GM21723 (cell line): ENCODE measurements at regions not wholly inside any gene's neighbourhood (a gene's known extent, or its start where the extent isn't known, plus 50 kb on each side); places are given as distances from the start of the nearest gene placed in this dataset.

Experiments
- ATAC-seq: cut with Tn5 transposase; IDR thresholded peaks from one replicate; pipeline ENCODE4 v1.9.1; 2021; ENCODE audit warnings: mild to moderate bottlenecking, moderate library complexity; ENCODE audit not compliant: unreplicated experiment

DNA sequence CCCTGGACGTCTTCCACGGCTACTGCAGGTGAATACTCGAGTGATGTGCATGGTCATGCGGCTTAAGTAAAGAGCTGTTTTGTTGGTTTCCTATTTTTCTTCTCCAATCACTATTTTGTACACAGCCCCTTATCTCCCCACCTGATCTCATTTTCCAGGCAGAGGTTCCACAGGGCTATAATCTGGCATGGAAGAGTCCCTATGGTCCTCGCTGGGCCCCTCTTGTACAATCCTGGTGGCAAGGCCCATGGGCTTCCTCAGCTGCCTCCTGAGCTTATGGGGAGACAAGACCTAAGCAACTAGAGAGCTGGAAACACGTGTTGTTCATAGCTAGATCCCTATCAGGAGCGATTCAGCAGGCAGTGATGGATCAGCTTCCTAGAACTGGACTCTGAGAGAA, 181.3 kb upstream of the ADO start:
- ATAC-seq = no peak

DNA sequence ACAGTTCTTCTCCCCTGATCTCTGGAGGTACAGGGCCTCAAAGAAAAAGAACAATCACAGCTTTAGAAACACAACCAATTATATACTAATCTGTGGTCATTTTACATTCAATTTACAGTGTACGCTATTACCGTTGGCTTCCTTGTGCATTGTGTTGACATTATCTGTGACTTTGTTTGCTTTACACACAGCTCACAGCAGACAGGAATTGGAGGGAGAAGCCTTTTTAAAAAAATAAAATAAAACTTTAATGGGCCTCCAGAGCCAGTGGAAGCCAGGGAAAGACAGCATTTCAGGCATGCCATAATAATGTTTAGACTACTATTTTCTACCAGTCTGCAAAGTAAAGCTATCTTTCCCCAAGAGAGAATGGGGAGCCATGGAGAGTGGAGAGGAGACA, 179.0 kb upstream of the ADO start:
- ATAC-seq = no peak

DNA sequence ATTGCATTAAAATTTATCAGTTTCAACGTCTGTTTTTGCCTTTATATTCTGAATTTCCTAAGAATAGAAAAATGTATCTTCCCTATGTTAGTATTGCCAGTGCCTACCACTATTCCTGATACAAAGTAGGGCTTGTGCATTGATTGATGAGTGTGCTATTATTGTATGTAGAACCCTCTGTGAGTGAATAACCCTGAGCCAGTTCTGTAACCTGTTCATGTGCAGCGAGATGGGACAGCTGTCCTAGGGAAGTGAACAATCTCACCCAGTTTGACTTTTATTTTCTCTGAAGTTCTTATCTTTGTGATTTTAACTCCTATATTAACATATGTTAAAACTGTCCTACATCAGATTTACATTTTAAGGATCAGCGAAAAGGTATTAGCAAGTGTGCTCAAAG, 178.4 kb upstream of the ADO start:
- ATAC-seq = no peak

DNA sequence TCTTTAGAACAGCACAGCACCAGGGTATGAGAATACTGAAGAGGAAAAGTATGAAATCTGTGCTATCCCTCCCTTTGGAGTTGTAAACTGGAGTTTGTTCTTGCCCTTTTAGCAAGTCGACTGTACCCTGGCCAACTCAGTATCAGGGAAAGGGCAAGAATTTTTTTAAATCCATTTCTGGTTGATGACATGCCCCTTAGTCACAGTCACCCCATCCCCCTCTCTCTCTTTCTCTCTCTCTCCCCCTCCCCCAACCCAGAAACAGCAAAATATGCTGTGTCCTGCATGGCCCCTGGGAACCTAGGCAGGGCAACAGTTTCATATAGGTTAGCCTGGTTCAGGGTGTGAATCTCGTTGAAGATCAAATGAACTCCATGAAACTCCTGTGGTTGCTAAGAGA, 177.7 kb upstream of the ADO start:
- no peak for ATAC-seq

DNA sequence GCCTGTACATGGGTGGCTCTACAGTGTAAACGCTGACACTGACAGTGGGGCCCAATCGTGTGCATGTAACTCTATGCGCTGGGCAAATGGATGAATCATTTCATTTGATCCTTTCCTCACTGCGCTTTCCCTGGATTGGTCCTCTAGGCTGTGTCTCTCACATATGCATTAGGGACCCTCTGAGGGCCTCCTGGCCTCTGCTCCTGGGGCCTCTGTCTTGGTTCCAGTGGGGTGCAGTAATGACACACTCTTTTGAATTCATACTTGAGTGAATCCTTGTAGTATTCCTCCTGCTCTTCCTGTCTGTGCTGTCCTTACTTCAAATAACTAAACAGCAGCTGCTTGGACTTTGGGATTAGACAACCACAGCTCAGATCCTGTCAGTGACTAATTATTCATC, 176.5 kb upstream of the ADO start:
- ATAC-seq = no peak

GRCh38 chr10:62631241-62631640, 173.3 kb upstream of the ADO start:
- no peak for ATAC-seq

DNA sequence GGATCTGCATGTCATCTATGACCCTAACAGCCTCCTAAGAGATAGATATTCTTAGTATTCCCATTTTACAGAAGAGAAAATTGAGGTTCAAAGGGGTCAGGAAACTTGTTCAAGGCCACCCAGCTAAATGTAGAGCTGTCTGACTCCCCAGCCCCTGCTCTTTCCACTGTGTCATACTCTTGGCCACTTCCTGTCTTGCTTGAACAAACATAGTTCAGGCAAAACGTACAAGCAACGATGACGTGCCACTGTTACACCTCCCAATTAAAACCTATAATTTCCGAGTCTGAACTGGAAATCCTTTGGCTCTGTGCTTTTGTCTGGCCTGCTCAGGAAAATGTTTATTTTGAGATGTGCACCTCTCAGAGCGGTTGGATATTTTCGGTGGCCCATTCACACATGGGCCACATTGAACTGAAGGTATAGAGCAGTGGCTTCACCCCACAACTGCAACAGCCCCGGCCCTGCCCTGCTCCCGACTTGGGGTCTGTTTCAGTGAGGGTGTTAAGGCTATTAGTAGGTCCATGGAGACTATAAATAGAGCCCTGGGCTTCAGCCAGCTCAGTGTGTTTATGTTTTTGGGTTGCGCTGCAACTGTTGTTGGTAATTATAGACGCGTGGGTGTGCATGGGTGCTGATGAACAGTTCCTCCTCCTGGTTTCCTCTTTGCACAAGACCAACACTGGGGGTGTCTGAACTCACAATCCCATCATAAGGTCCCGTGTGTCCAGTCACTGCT, 172.3 kb upstream of the ADO start:
- peak; percentile 86 for ATAC-seq

- ATAC-seq = no peak
Measured at GRCh38 chr10:62633976-62634375, 170.5 kb upstream of the ADO start.

- ATAC-seq = no peak
Measured at GRCh38 chr10:62634576-62634975, 169.9 kb upstream of the ADO start.

- ATAC-seq = no peak
Measured at GRCh38 chr10:62635127-62635526, 169.4 kb upstream of the ADO start.

DNA sequence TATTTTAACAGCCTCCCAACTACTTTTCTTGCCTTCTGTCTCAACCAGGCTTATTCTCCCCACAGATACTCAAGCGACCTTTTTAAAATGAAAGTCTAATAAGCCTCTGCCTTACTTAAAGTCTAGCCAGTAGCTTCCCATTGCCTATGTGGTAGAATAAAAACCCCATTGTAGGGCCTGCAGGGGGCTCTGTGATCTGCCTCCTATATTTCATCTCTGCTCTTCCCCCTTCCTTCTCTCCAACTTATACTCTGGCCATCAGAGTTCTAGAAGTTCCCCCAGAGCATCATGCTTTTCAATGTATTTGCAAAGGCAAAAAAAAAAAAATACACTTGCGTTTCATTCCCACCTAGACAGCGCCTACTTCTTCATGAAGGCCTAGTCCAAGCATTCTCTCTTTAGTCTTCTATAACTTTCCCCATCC, 167.7 kb upstream of the ADO start:
- ATAC-seq = no peak

DNA sequence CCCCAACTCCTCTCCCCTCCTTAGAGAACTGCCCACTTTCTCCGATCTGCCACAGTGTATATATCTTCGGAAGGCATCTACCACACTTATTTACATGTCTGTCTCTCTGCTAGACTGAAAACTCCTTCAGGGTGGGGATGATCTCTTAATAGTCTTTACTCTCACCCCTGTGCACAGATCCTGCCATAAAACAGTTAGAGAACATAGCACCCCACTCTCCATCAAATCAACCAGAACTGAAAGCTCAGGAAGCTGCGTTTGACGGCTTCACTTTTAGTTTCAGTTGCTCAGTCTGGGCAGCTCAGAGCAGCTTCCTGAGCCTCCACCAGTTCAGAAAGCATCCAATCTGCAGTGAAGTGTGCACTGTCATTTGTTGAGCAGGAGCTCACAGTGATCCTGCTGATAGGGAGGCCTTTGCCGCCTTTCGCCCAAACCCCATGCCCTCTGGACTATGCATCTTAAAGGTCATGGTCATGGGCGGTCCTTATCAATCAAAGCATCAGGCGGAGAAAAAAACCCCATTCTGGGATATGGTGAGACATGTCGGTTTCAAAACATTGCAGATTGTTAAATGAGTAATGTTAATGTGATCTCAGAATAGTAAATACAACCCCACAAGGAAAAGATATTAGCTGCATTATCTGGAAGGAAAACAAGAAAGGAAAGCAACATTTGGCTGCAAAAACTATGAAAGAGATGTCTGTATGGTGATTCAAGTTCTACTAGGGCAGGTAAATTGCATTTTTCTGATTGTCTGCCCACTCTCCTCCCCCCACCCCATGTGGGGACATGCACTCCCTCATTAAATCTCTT, 167.1 kb upstream of the ADO start:
- peak; percentile 60 for ATAC-seq

DNA sequence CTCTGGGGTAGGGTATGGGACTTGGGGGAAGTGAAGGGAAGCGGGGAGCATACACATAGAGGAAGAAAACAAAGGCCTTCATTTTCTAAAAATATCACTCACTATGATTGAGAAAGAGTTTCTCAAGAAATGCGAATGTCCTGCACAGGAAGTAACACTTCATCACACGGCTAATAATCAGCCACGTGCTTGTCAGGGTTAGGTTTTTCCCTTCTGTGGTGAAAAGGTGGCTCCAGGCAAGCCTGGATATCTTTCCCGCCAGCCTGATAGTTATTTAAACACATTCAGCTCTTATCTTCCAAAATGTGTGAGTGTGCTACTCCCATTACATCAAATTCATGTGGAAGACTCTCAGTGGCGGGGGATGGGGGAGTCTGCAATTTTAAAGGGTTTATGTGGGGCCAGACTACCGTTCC, 166.4 kb upstream of the ADO start:
- peak; percentile 45 for ATAC-seq

GRCh38 chr10:62639144-62639543, 165.4 kb upstream of the ADO start:
- no peak for ATAC-seq

GRCh38 chr10:62640411-62640810, 164.1 kb upstream of the ADO start:
- ATAC-seq = no peak

GRCh38 chr10:62643606-62644587, 160.6 kb upstream of the ADO start:
- no peak for ATAC-seq

GRCh38 chr10:62647375-62648092, 157.0 kb upstream of the ADO start:
- no peak for ATAC-seq

DNA sequence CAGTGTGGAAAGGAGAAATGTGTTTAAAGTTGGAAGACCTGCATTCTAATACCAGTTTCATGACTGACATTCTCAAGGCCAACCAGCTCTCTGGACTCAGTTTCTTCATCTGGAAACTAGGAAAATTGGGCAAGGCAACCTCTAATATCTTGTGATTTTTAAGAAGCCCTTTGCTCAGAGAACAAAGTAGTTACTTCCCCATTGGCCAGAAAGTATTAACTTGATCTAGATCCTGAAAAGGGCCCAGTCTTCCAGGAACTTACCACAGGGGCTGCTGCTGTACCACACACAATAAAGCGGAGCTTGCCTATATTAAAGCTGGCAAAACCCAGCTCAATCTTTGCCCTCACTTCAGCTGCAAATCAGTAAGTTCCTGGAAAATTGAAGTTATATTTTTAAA, 155.6 kb upstream of the ADO start:
- ATAC-seq = no peak

DNA sequence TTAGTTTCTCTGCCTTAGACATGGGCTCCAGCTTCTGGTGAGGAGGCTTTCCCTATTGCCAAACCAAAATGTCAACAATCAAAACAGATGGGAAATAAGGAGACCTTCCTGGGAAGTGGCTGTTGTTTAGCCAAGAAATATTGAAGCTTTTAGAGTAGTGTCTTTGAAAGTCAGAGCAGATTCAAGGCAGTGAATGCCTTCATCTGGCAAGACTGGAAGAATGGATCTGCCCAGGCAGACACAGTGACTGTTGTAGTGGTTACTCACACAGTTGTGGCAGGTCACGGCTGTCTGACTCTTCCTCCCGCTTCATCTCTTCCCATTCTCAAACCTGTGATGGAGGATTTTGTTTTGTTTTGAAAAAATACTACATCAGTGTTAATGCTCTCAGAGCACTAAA, 154.1 kb upstream of the ADO start:
- no peak for ATAC-seq

- ATAC-seq = no peak
Measured at GRCh38 chr10:62651341-62651740, 153.2 kb upstream of the ADO start.

- ATAC-seq = no peak
Measured at GRCh38 chr10:62652114-62652513, 152.4 kb upstream of the ADO start.
